IMR-90 (cell line): ENCODE measurements at regions not wholly inside any gene's neighbourhood (a gene's known extent, or its start where the extent isn't known, plus 50 kb on each side); places are given as distances from the start of the nearest gene placed in this dataset.

ENCODE experiments used
- ATAC-seq: fragments of 200-7000 bp; cut with Tn5 transposase; 2 replicates; pipeline ENCODE4 v1.9.1; 2020; ENCODE audit warnings: low read depth, mild to moderate bottlenecking, moderate library complexity
- BruUV-seq: library from RNA; stranded (reverse); fragments of 400-500 nt; replicated peaks from 2 replicates; lab custom pipeline; 2021; lab: Mats Ljungman, UMichigan
- CTCF ChIA-PET: fragments of 300-600 bp; formaldehyde crosslinking; extraction: SDS; loops from one replicate; lab custom pipeline; 2021; ENCODE audit warnings: antibody characterized with exemption; lab: Yijun Ruan, JAX
- POLR2A ChIA-PET: fragments of 300-600 bp; sonication (Branson Sonifier 250); formaldehyde crosslinking; loops from one replicate; lab custom pipeline; 2022; ENCODE audit warnings: antibody characterized with exemption; ENCODE audit not compliant: unreplicated experiment; lab: Charles Lee
- DNase-seq: peaks from one replicate; pipeline ENCODE4 v3.0.0; 2013
- H2AFZ ChIP-seq: replicated peaks from 2 replicates; pipeline ENCODE3; 2013; ENCODE audit warnings: low read length, mild to moderate bottlenecking; ENCODE audit not compliant: poor library complexity
- H2AK5ac ChIP-seq: 2 replicates; pipeline ENCODE4 v1.6.1; 2013; ENCODE audit warnings: low read depth, low read length, inconsistent platforms
- H2AK9ac ChIP-seq: replicated peaks from 2 replicates; pipeline ENCODE3; 2013; ENCODE audit warnings: mild to moderate bottlenecking, low read depth, low read length, moderate library complexity; ENCODE audit not compliant: poor library complexity
- H2BK120ac ChIP-seq: 2 replicates; pipeline ENCODE4 v1.6.1; 2013; ENCODE audit warnings: low read depth, low read length, inconsistent platforms
- H2BK15ac ChIP-seq: 3 replicates; pipeline ENCODE4 v1.6.1; 2013; ENCODE audit warnings: low read depth, low read length, inconsistent platforms
- H2BK20ac ChIP-seq: 2 replicates; pipeline ENCODE4 v1.6.1; 2013; ENCODE audit warnings: low read depth, mild to moderate bottlenecking, inconsistent platforms, low read length, moderate library complexity
- H2BK5ac ChIP-seq: 2 replicates; pipeline ENCODE4 v1.6.1; 2013; ENCODE audit warnings: mild to moderate bottlenecking, low read depth, low read length, inconsistent platforms; ENCODE audit not compliant: poor library complexity, severe bottlenecking
- H3K14ac ChIP-seq: replicated peaks from 2 replicates; pipeline ENCODE4 v1.6.1; 2013; ENCODE audit warnings: low read depth, low read length, inconsistent platforms
- H3K18ac ChIP-seq: 2 replicates; pipeline ENCODE4 v1.6.1; 2013; ENCODE audit warnings: low read depth, low read length, control low read depth
- H3K23ac ChIP-seq: 2 replicates; pipeline ENCODE4 v1.6.1; 2013; ENCODE audit warnings: low read depth, low read length, inconsistent platforms
- H3K27ac ChIP-seq: 2 replicates; pipeline ENCODE4 v1.5.1; 2013; ENCODE audit warnings: mild to moderate bottlenecking, control low read depth, low read length; ENCODE audit not compliant: insufficient read depth
- H3K27me3 ChIP-seq: 2 replicates; pipeline ENCODE4 v1.6.1; 2013; ENCODE audit warnings: low read length; ENCODE audit not compliant: control insufficient read depth, insufficient read depth
- H3K36me3 ChIP-seq: 2 replicates; pipeline ENCODE4 v1.6.1; 2013; ENCODE audit warnings: low read length, mixed read lengths; ENCODE audit not compliant: control insufficient read depth, insufficient read depth
- H3K4ac ChIP-seq: 2 replicates; pipeline ENCODE4 v1.6.1; 2013; ENCODE audit warnings: low read depth, low read length, inconsistent platforms
- H3K4me1 ChIP-seq: 2 replicates; pipeline ENCODE4 v1.6.1; 2013; ENCODE audit warnings: low read length, mixed read lengths; ENCODE audit not compliant: control insufficient read depth, insufficient read depth
- H3K4me2 ChIP-seq: 2 replicates; pipeline ENCODE4 v1.6.1; 2013; ENCODE audit warnings: low read depth, mild to moderate bottlenecking, control low read depth, low read length, moderate library complexity
- H3K4me3 ChIP-seq: 2 replicates; pipeline ENCODE4 v1.5.1; 2013; ENCODE audit warnings: low read depth, mild to moderate bottlenecking, control low read depth, low read length, moderate library complexity; ENCODE audit not compliant: insufficient read depth
- H3K56ac ChIP-seq: 2 replicates; pipeline ENCODE4 v1.6.1; 2013; ENCODE audit warnings: low read length, inconsistent platforms; ENCODE audit not compliant: insufficient read depth; ENCODE audit errors: extremely low read depth
- H3K79me1 ChIP-seq, 2 experiments: 2 replicates each; pipeline ENCODE4 v1.6.1; 2013; ENCODE audit warnings: low read length in 2 of 2, inconsistent platforms in 1 of 2, low read depth in 1 of 2
- H3K9ac ChIP-seq: 2 replicates; pipeline ENCODE4 v1.6.1; 2013; ENCODE audit warnings: low read depth, low read length, control low read depth
- H3K9me1 ChIP-seq: 2 replicates; pipeline ENCODE4 v1.6.1; 2013; ENCODE audit warnings: low read length, inconsistent platforms; ENCODE audit not compliant: insufficient read depth
- H3K9me3 ChIP-seq: 2 replicates; pipeline ENCODE4 v1.6.1; 2013; ENCODE audit warnings: low read length; ENCODE audit not compliant: control insufficient read depth, insufficient read depth
- H4K20me1 ChIP-seq: 2 replicates; pipeline ENCODE4 v1.6.1; 2013; ENCODE audit warnings: low read length, inconsistent platforms; ENCODE audit not compliant: insufficient read depth
- H4K5ac ChIP-seq: 2 replicates; pipeline ENCODE4 v1.6.1; 2013; ENCODE audit warnings: mild to moderate bottlenecking, low read depth, low read length, control low read depth
- H4K8ac ChIP-seq, 2 experiments: 2 replicates each; pipeline ENCODE4 v1.6.1; 2013; ENCODE audit warnings: low read depth in 2 of 2, low read length in 2 of 2, control low read depth in 1 of 2, inconsistent platforms in 1 of 2
- H4K91ac ChIP-seq: 2 replicates; pipeline ENCODE4 v1.6.1; 2013; ENCODE audit warnings: low read depth, low read length, inconsistent platforms; ENCODE audit not compliant: insufficient read depth
- BHLHE40 ChIP-seq: fragments of 150-350 bp; IDR thresholded peaks from 2 replicates; pipeline ENCODE4 v1.6.1; 2016; ENCODE audit warnings: mild to moderate bottlenecking, low read depth, low read length
- CEBPB ChIP-seq: IDR thresholded peaks from 2 replicates; pipeline ENCODE4 v1.6.1; 2012; ENCODE audit warnings: low read depth, low read length, improper control_type of control experiment
- CTCF ChIP-seq: conservative IDR thresholded peaks from 2 replicates; pipeline ENCODE4 v1.5.1; 2012; ENCODE audit warnings: mild to moderate bottlenecking, low read depth, low read length, improper control_type of control experiment
- FOS ChIP-seq: fragments of 150-350 bp; IDR thresholded peaks from 2 replicates; pipeline ENCODE4 v1.6.1; 2016; ENCODE audit warnings: low read depth, low read length
- MAFK ChIP-seq: IDR thresholded peaks from 2 replicates; pipeline ENCODE4 v1.6.1; 2012; ENCODE audit warnings: low read depth, low read length, improper control_type of control experiment
- MAZ ChIP-seq: IDR thresholded peaks from 2 replicates; pipeline ENCODE4 v1.6.1; 2012; ENCODE audit warnings: low read depth, mild to moderate bottlenecking, low read length, improper control_type of control experiment, moderate library complexity, borderline replicate concordance
- MXI1 ChIP-seq: IDR thresholded peaks from 2 replicates; pipeline ENCODE4 v1.6.1; 2012; ENCODE audit warnings: low read depth, mild to moderate bottlenecking, low read length, moderate library complexity, borderline replicate concordance
- NFE2L2 ChIP-seq: fragments of 150-350 bp; IDR thresholded peaks from 2 replicates; pipeline ENCODE4 v1.6.1; 2016; ENCODE audit warnings: low read depth, mild to moderate bottlenecking, low read length
- POLR2A ChIP-seq: IDR thresholded peaks from 2 replicates; pipeline ENCODE4 v1.6.1; 2012; ENCODE audit warnings: mild to moderate bottlenecking, low read depth, low read length
- RAD21 ChIP-seq: IDR thresholded peaks from 2 replicates; pipeline ENCODE4 v1.6.1; 2012; ENCODE audit warnings: low read length, improper control_type of control experiment
- RCOR1 ChIP-seq: IDR thresholded peaks from 2 replicates; pipeline ENCODE4 v1.6.1; 2012; ENCODE audit warnings: mild to moderate bottlenecking, low read length, improper control_type of control experiment; ENCODE audit not compliant: insufficient replicate concordance
- RFX5 ChIP-seq: IDR thresholded peaks from 2 replicates; pipeline ENCODE4 v1.8.0; 2012; ENCODE audit warnings: low read depth, mild to moderate bottlenecking, low read length, moderate library complexity
- SMC3 ChIP-seq: fragments of 150-350 bp; IDR thresholded peaks from 2 replicates; pipeline ENCODE4 v1.6.1; 2016; ENCODE audit warnings: low read depth, mild to moderate bottlenecking, antibody characterized with exemption, low read length, moderate library complexity
- WGBS, 2 experiments: methylation state at CpG; one replicate each; pipeline versions ENCODE4 v1.1.5 to v1.1.7; 2013; ENCODE audit warnings: missing lambda C conversion rate in 2 of 2; ENCODE audit not compliant: insufficient read length in 1 of 2; ENCODE audit errors: extremely low coverage in 2 of 2; 5-methylcytosine and 5-hydroxymethylcytosine counted together
- dilution Hi-C: fragments of 300-500 bp; cut with HindIII; formaldehyde crosslinking; loops from one replicate; pipeline ENCODE4 v1.14.3; 2018; ENCODE audit warnings: low sequenced_read_pairs; ENCODE audit not compliant: unreplicated experiment
- in situ Hi-C: fragments of 300-500 bp; cut with MboI; formaldehyde crosslinking; loops from 3 replicates; pipeline ENCODE4 v1.14.3; 2019; ENCODE audit warnings: low sequenced_read_pairs, inconsistent platforms, mixed read lengths
- intact Hi-C: fragments of 100-400 bp; cut with micrococcal nuclease; formaldehyde crosslinking; loops from 2 replicates; pipeline ENCODE4 v1.10.0; 2022
- TF ChIP-seq, protein P1 (sequence below): fragments of 150-350 bp; IDR thresholded peaks from 2 replicates; pipeline ENCODE4 v1.6.1; 2016; ENCODE audit warnings: low read depth, mild to moderate bottlenecking, low read length, moderate library complexity, borderline replicate concordance

DNA sequence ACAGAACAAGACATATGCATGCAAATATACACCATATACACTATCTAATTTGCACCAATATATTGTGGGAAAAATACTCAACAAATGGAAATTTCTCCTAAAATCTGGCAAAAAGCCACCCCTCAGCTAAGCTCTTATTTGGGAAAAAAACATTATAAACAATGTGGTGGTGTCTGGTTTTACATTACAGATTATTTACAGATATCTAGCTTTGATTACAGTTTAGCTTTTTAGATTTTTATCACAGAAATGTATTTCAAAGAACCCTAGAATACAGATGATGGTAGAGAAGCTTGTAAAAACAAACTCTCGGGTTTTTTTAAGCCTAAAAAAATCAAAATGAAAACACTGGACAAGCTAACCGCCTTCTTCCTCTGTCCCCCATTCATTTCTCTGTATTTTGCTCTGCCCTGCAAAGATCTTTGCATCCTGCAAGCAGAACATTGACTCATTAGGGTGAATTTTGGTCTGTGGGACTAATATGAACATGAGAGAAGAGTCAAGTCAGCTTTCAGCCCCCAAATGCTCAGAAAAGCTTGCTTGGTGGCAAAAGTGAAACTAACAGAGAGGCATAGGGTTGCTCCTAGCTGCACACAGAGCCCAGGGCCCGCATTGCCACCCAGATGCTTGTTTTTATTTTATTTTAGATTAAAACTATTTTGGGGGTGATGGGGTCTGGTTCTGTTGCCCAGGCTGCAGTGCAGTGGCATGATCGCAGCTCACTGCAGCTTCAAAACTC is 88.8 kb upstream of the LYZL1 start (continued):
- TF ChIP-seq FOS, result no peak

DNA sequence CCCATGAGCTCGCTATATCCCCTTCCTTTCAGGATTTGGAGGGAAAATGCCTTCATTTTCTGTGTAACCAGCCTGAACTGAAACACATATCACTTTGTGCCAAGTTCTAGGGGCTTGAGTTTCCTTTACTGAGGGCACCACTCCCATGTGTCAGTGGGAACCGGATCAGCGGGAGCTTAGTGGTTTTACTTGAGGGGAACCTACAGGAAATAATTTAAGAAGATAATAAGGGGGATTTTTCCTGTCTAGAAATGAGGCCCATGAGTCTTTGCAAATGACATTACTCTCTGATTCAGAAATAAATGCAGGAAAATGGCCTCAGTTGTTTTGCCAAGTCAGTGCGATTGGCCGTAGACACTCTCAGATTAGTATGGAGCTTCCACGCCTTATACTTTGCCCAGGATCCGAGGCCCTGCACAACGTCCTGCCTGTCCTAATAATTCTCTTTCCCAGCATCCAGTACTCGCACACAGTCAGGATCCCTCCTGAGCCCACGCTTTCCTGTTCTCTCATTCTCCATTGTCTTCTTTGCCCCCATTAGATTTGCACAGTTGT is 86.4 kb upstream of the LYZL1 start:
- Histone ChIP-seq H3K9ac (no peak overlapping the region), H3K4me3 (no peak overlapping the region), H4K20me1 (no peaks in the 10 kb centered on the region), H3K36me3 (no peaks in the 10 kb centered on the region), H2BK5ac (no peak overlapping the region), H2BK20ac (no peak overlapping the region), H3K4me2 (no peak overlapping the region), H3K23ac (no peak overlapping the region), H3K4me1 (peaks cover 8% of the 10 kb centered on the region; the same call in 1 of the 2 replicates), H3K14ac (no peak overlapping the region), H3K56ac (no peak overlapping the region), H4K8ac (no peak overlapping the region), H2BK120ac (no peak overlapping the region), H2BK15ac (no peak overlapping the region), H3K79me1 (no peaks in the 10 kb centered on the region), H3K9me3 (no peaks in the 10 kb centered on the region), H4K5ac (no peak overlapping the region), H3K9me1 (peaks cover 5% of the 10 kb centered on the region; the same call in 1 of the 2 replicates), H2AFZ (no peak overlapping the region), H4K91ac (no peak overlapping the region), H3K18ac (no peak overlapping the region), H3K4ac (no peak overlapping the region), H2AK5ac (no peak overlapping the region), H2AK9ac (no peak overlapping the region), H3K27ac (no peak overlapping the region), H3K27me3 (peaks cover 12% of the 10 kb centered on the region)
- DNase-seq (no peak), ATAC-seq (no peak)
- in situ Hi-C loops, result no loop called here
- ChIA-PET CTCF (interaction anchor here (0.7 kb wide), 1 partner anchor 29 kb away, joined by 3 read pairs; no protein-coding TSS in a partner anchor), POLR2A (no interaction called here)
- intact Hi-C loops, result no loop called here
- no peak for TF ChIP-seq MAFK
- TF ChIP-seq, protein P1, sequence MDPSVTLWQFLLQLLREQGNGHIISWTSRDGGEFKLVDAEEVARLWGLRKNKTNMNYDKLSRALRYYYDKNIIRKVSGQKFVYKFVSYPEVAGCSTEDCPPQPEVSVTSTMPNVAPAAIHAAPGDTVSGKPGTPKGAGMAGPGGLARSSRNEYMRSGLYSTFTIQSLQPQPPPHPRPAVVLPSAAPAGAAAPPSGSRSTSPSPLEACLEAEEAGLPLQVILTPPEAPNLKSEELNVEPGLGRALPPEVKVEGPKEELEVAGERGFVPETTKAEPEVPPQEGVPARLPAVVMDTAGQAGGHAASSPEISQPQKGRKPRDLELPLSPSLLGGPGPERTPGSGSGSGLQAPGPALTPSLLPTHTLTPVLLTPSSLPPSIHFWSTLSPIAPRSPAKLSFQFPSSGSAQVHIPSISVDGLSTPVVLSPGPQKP, result no peak
- TF ChIP-seq NFE2L2, result no peak
- no peak for TF ChIP-seq CEBPB
- no peak for TF ChIP-seq MAZ
- TF ChIP-seq BHLHE40, result no peak
- TF ChIP-seq MXI1, result no peak
- TF ChIP-seq SMC3, result no peak
- no peak for TF ChIP-seq CTCF
- TF ChIP-seq RFX5, result no peak
- TF ChIP-seq RAD21, result no peak
- no peak for TF ChIP-seq POLR2A
- no peak for TF ChIP-seq RCOR1
- dilution Hi-C loops, result no loop called here
- no TSS peak for BruUV-seq
- 81% methylated on average over 6 of the region's 10 CpGs; no CpG with 5 or more reads in 1 of the 2 experiments for WGBS, 2 experiments
